Neuronal stem cell (in vitro differentiated cells): ENCODE measurements at regions not wholly inside any gene's neighbourhood (a gene's known extent, or its start where the extent isn't known, plus 50 kb on each side); places are given as distances from the start of the nearest gene placed in this dataset.
A peak's percentile ranks its signal among the peaks of the same experiment; 100 is the strongest.

Experiments
- DNase-seq: peaks from one replicate; pipeline ENCODE4 v3.0.0-alpha.2; 2013; ENCODE audit warnings: low spot score
- H2AFZ ChIP-seq: one replicate; pipeline ENCODE4 v1.6.1; 2013; ENCODE audit warnings: mild to moderate bottlenecking, low read length, inconsistent platforms
- H2AK5ac ChIP-seq: 2 replicates; pipeline ENCODE4 v1.6.1; 2013; ENCODE audit warnings: low read depth, mild to moderate bottlenecking, inconsistent platforms, low read length, moderate library complexity, mixed read lengths
- H2BK120ac ChIP-seq: 2 replicates; pipeline ENCODE4 v1.6.1; 2013; ENCODE audit warnings: low read depth, mild to moderate bottlenecking, inconsistent platforms, low read length, moderate library complexity, mixed read lengths
- H2BK12ac ChIP-seq: one replicate; pipeline ENCODE4 v1.6.1; 2013; ENCODE audit warnings: low read length, inconsistent platforms
- H2BK15ac ChIP-seq: 2 replicates; pipeline ENCODE4 v1.6.1; 2013; ENCODE audit warnings: mild to moderate bottlenecking, low read length, inconsistent platforms, mixed read lengths
- H2BK5ac ChIP-seq: one replicate; pipeline ENCODE4 v1.6.1; 2013; ENCODE audit warnings: inconsistent platforms, mild to moderate bottlenecking, low read length, moderate library complexity
- H3K14ac ChIP-seq: one replicate; pipeline ENCODE4 v1.6.1; 2013; ENCODE audit warnings: low read length, inconsistent platforms
- H3K18ac ChIP-seq: 2 replicates; pipeline ENCODE4 v1.6.1; 2013; ENCODE audit warnings: low read length, inconsistent platforms
- H3K23ac ChIP-seq: 2 replicates; pipeline ENCODE4 v1.6.1; 2013; ENCODE audit warnings: low read depth, mild to moderate bottlenecking, mixed read lengths, low read length, inconsistent platforms; ENCODE audit not compliant: poor library complexity
- H3K27ac ChIP-seq: replicated peaks from 3 replicates; pipeline ENCODE4 v1.5.1; 2013; ENCODE audit warnings: low read length, inconsistent platforms
- H3K27me3 ChIP-seq, 3 experiments: 2 replicates each; pipeline ENCODE4 v1.6.1; 2013; ENCODE audit warnings: low read length in 3 of 3, mild to moderate bottlenecking in 2 of 3, inconsistent platforms in 1 of 3, low read depth in 1 of 3, mixed read lengths in 1 of 3, moderate library complexity in 1 of 3; ENCODE audit not compliant: control insufficient read depth in 3 of 3, insufficient read depth in 3 of 3
- H3K36me3 ChIP-seq, 2 donors: replicated peaks in 1 of 2; 2 replicates each; pipeline ENCODE4 v1.6.1; 2013; ENCODE audit warnings: low read length in 2 of 2; ENCODE audit not compliant: control insufficient read depth in 2 of 2, insufficient read depth in 2 of 2
- H3K4ac ChIP-seq: 2 replicates; pipeline ENCODE4 v1.6.1; 2013; ENCODE audit warnings: inconsistent platforms, mild to moderate bottlenecking, low read length, moderate library complexity
- H3K4me1 ChIP-seq, 2 donors: 1 replicate in 1 of 2; 2 replicates in 1 of 2; pipeline ENCODE4 v1.6.1; 2013; ENCODE audit warnings: low read length in 2 of 2, low read depth in 1 of 2; ENCODE audit not compliant: control insufficient read depth in 2 of 2, insufficient read depth in 1 of 2
- H3K4me2 ChIP-seq: one replicate; pipeline ENCODE4 v1.6.1; 2013; ENCODE audit warnings: mild to moderate bottlenecking, low read length, inconsistent platforms; ENCODE audit not compliant: insufficient read depth, poor library complexity, severe bottlenecking
- H3K4me3 ChIP-seq, 2 donors: 2 replicates each; pipeline ENCODE4 v1.5.1; 2013; ENCODE audit warnings: low read length in 2 of 2, mild to moderate bottlenecking in 2 of 2, inconsistent platforms in 1 of 2, moderate library complexity in 1 of 2
- H3K79me1 ChIP-seq: one replicate; pipeline ENCODE4 v1.6.1; 2013; ENCODE audit warnings: low read depth, mild to moderate bottlenecking, inconsistent platforms, low read length, moderate library complexity
- H3K9ac ChIP-seq: one replicate; pipeline ENCODE4 v1.6.1; 2013; ENCODE audit warnings: mild to moderate bottlenecking, low read depth, low read length, inconsistent platforms; ENCODE audit not compliant: poor library complexity
- H3K9me3 ChIP-seq, 2 donors: replicated peaks in 1 of 2; 2 replicates each; pipeline versions ENCODE3 to v1.6.1; 2013; ENCODE audit warnings: low read length in 2 of 2, mild to moderate bottlenecking in 2 of 2, inconsistent platforms in 1 of 2, low read depth in 1 of 2, mixed read lengths in 1 of 2, moderate library complexity in 1 of 2; ENCODE audit not compliant: control insufficient read depth in 2 of 2, insufficient read depth in 1 of 2
- H4K8ac ChIP-seq: one replicate; pipeline ENCODE4 v1.6.1; 2013; ENCODE audit warnings: low read depth, mild to moderate bottlenecking, inconsistent platforms, low read length, moderate library complexity
- H4K91ac ChIP-seq: one replicate; pipeline ENCODE4 v1.6.1; 2013; ENCODE audit warnings: low read length, low read depth, mild to moderate bottlenecking, inconsistent platforms; ENCODE audit not compliant: poor library complexity
- WGBS, 2 donors: extraction: QIAGEN DNeasy Blood & Tissue Kit; methylation state at CpG; one replicate each; pipeline ENCODE4 v1.1.7; 2013; ENCODE audit warnings: missing lambda C conversion rate in 2 of 2, mixed read lengths in 1 of 2; ENCODE audit not compliant: insufficient read length in 2 of 2, insufficient replicate concordance in 1 of 2; ENCODE audit errors: extremely low coverage in 2 of 2; 5-methylcytosine and 5-hydroxymethylcytosine counted together

GRCh38 chr5:72557167-72558045, 50.2 kb upstream of the ZNF366 start:
- no CpG with 5 or more reads among the region's 18 CpGs for WGBS, 2 donors
- Histone ChIP-seq H3K4me3 (no peak overlapping the region), H2BK15ac (peak overlapping the region; percentile 77), H3K4me2 (peak overlapping the region; percentile 29), H3K4ac (no peak overlapping the region), H3K9me3 (no peaks in the 10 kb centered on the region), H3K36me3 (no peaks in the 10 kb centered on the region), H2AK5ac (no peak overlapping the region), H2BK120ac (no peak overlapping the region), H3K27ac (no peak overlapping the region), H3K9ac (no peak overlapping the region), H4K8ac (no peak overlapping the region), H2AFZ (peak overlapping the region; percentile 87), H3K23ac (no peak overlapping the region), H3K14ac (no peak overlapping the region), H2BK5ac (no peak overlapping the region), H3K4me1 (peaks cover 10 to 15% of the 10 kb centered on the region in 2 donors), H3K27me3 (no peaks in the 10 kb centered on the region), H2BK12ac (no peak overlapping the region), H4K91ac (no peak overlapping the region), H3K79me1 (no peaks in the 10 kb centered on the region), H3K18ac (peak overlapping the region; percentile 87)
- no peak for DNase-seq
